GM13976 (cell line): ENCODE measurements at regions not wholly inside any gene's neighbourhood (a gene's known extent, or its start where the extent isn't known, plus 50 kb on each side); places are given as distances from the start of the nearest gene placed in this dataset.

Experiments
- DNase-seq: peaks from one replicate; pipeline ENCODE4 v3.0.0; 2012; ENCODE audit warnings: low spot score
- in situ Hi-C: fragments of 300-500 bp; cut with MboI; formaldehyde crosslinking; loops from one replicate; pipeline ENCODE4 v1.12.0; 2022; ENCODE audit warnings: low sequenced_read_pairs, mixed read lengths, inconsistent platforms; ENCODE audit not compliant: unreplicated experiment
- TF ChIP-seq, protein P1 (sequence below): IDR thresholded peaks from 2 replicates; pipeline ENCODE4 v1.5.1; 2012; ENCODE audit warnings: borderline replicate concordance, mild to moderate bottlenecking; ENCODE audit not compliant: insufficient read depth; ENCODE audit errors: extremely low read depth, missing control alignments, control extremely low read depth

DNA sequence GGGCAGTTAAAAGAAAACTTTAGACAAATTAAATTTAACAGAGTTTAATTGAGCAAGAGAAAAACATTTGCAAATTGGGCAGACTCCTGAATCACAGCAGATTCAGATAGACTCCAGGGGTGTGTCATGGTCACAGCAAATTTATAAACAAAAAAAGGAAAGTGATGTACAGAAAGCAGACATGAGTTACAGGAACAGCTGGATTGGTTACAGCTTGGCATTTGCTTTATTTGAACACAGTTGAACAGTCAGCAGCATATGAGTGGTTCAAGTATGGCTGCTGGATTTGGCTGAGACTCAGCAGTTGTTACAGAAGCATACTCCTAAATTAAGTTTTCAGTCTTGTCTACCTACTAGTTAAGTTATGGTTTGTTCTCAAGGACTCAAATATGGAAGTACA, 82.3 kb upstream of the NYAP2 start:
- DNase-seq = no peak
- TF ChIP-seq, protein P1, sequence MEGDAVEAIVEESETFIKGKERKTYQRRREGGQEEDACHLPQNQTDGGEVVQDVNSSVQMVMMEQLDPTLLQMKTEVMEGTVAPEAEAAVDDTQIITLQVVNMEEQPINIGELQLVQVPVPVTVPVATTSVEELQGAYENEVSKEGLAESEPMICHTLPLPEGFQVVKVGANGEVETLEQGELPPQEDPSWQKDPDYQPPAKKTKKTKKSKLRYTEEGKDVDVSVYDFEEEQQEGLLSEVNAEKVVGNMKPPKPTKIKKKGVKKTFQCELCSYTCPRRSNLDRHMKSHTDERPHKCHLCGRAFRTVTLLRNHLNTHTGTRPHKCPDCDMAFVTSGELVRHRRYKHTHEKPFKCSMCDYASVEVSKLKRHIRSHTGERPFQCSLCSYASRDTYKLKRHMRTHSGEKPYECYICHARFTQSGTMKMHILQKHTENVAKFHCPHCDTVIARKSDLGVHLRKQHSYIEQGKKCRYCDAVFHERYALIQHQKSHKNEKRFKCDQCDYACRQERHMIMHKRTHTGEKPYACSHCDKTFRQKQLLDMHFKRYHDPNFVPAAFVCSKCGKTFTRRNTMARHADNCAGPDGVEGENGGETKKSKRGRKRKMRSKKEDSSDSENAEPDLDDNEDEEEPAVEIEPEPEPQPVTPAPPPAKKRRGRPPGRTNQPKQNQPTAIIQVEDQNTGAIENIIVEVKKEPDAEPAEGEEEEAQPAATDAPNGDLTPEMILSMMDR = no peak
- in situ Hi-C loops = no loop called here

DNA sequence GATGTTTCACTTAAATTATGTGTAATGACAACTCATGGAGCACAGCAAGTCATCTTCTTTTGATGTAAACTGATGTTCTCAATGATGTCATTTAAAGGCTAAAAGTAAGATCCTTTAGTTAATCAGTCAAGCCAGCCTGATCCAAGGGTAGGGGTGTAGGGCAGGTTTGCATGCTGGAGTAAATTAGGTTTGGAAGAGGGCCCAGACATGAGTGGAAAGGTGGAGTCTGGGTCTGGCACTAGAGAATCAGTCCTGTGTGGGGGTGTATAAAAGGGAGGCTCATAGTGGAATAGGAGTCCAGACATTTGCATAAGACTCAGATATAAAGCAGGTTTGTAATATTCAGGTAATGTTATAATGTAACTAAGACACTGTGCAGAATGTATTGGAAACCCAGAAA, 88.8 kb upstream of the NYAP2 start:
- no peak for DNase-seq
- TF ChIP-seq, protein P1 = no peak
- in situ Hi-C loops = no loop called here

DNA sequence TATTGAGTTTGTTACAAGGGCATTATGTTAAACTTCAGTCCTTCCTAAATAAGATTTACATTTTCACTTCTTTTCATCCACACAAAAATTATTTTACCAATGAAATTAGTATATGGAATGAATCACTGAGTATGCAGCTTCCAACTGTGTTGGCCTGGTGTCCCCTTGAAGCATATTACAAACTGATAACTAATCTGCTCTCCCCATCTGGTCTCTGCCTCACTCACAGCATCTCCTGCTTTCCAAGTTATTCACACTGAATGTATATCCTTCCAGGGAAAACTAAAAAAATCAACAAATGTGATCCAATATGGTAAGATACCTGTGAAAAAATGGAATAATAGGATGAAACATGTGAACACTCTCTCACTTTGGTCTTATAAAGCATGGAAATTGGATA, 90.0 kb upstream of the NYAP2 start:
- DNase-seq = no peak
- TF ChIP-seq, protein P1 = no peak
- in situ Hi-C loops = no loop called here

DNA sequence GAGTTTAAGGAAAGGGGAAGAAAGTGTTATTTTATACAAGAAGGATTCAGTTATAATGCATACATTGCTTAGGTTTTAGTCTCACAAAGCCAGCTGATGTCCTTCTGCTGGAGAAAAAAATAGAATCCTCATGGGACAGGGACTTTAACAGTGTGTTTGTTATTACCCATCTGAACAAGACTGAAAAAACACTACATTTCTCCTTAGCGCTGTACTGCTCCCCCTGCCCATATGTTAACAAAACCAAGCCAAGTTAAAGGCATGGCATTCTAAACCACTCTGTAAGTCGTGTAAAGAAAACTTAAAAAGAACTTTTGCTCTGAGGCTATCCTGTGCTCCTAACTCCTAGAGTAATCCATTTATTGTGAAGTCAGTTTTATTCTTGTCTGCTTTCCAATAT, 102.6 kb upstream of the NYAP2 start:
- DNase-seq = no peak
- in situ Hi-C loops = loop anchor here (25.0 kb wide), 1 partner anchor 365 kb away; no protein-coding TSS in a partner anchor
- TF ChIP-seq, protein P1 = no peak

DNA sequence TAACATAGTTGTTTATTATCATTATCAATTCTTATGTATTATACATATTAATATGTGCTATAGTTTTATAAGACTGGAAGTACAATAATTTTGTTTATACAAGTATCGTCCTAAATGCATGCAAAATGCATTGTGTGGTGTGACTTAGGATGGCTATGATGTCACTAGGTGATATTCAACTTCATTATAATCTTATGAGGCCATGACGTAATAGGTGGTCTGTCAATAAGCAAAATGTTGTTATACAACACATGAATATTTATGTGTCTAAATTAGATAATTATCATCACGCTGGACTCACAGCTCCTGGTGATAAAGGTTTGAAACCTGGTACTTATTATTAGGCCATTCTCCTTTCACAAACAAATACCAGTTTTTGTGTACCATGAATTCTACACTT, 104.4 kb upstream of the NYAP2 start:
- in situ Hi-C loops = loop anchor here (25.0 kb wide), 1 partner anchor 367 kb away; no protein-coding TSS in a partner anchor
- DNase-seq = no peak
- TF ChIP-seq, protein P1 = no peak

DNA sequence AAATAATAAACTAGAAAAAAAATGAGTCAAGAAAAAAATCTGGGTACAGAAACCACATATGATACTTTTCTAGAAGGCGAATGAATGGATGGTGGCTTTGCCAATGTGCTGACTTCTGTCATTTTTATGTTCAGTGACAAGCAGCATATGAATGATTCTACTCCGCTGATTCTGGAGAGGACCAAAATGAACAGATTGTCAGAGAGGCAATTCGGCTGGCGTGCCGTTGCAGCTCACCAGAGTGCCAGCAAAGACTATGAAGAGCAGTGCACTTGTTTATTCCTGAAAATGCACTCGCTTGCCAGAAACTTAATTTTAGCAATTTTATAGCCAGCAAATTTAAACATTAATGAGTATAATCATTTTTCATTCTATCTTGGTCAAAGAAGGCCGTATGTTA, 105.9 kb upstream of the NYAP2 start:
- TF ChIP-seq, protein P1 = no peak
- DNase-seq = no peak
- in situ Hi-C loops = loop anchor here (25.0 kb wide), 1 partner anchor 369 kb away; no protein-coding TSS in a partner anchor
